Keratinocyte (primary cell): ENCODE measurements at regions not wholly inside any gene's neighbourhood (a gene's known extent, or its start where the extent isn't known, plus 50 kb on each side); places are given as distances from the start of the nearest gene placed in this dataset.

Experiments
- DNase-seq: peaks from one replicate; pipeline ENCODE4 v3.0.0-alpha.2; 2011; ENCODE audit warnings: low read depth, missing footprints, low spot score
- FAIRE-seq: peaks from 2 replicates; lab custom pipeline; 2011; peaks lifted over from hg19 to GRCh38; lab: Jason Lieb, UNC
- H2AFZ ChIP-seq: 2 replicates; pipeline ENCODE4 v1.6.0; 2012; ENCODE audit warnings: low read length, control low read depth, inconsistent platforms; ENCODE audit not compliant: control insufficient read depth
- H3K27ac ChIP-seq: 2 replicates; pipeline ENCODE4 v1.5.1; 2011; ENCODE audit warnings: low read length; ENCODE audit not compliant: control insufficient read depth, insufficient read depth
- H3K27me3 ChIP-seq: 3 replicates; pipeline ENCODE4 v1.6.0; 2011; ENCODE audit warnings: low read length; ENCODE audit not compliant: control insufficient read depth, insufficient read depth; ENCODE audit errors: extremely low read depth
- H3K36me3 ChIP-seq, 2 experiments: 2 replicates in 1 of 2; 3 replicates in 1 of 2; pipeline ENCODE4 v1.5.1; 2011; ENCODE audit warnings: low read length in 2 of 2, mild to moderate bottlenecking in 1 of 2; ENCODE audit not compliant: control insufficient read depth in 2 of 2, insufficient read depth in 2 of 2; ENCODE audit errors: extremely low read depth in 1 of 2
- H3K4me1 ChIP-seq: 3 replicates; pipeline ENCODE4 v1.5.1; 2011; ENCODE audit warnings: low read length; ENCODE audit not compliant: control insufficient read depth, insufficient read depth; ENCODE audit errors: extremely low read depth
- H3K4me2 ChIP-seq: 3 replicates; pipeline ENCODE4 v1.6.0; 2011; ENCODE audit warnings: low read depth, low read length; ENCODE audit not compliant: control insufficient read depth, insufficient read depth; ENCODE audit errors: extremely low read depth
- H3K4me3 ChIP-seq, 3 experiments: fragments of 200-600 bp in 1 of 3; sonication (generic) in 1 of 3; 2 replicates in 2 of 3; 3 replicates in 1 of 3; pipeline ENCODE4 v1.5.1; 2011 to 2016; ENCODE audit warnings: low read length in 3 of 3, mild to moderate bottlenecking in 3 of 3, control low read depth in 2 of 3, inconsistent platforms in 1 of 3, low read depth in 1 of 3, mixed read lengths in 1 of 3, mixed run types in 1 of 3, moderate library complexity in 1 of 3; ENCODE audit not compliant: control insufficient read depth in 2 of 3, insufficient read depth in 2 of 3; ENCODE audit errors: extremely low read depth in 1 of 3
- H3K79me2 ChIP-seq: 2 replicates; pipeline ENCODE4 v1.6.0; 2012; ENCODE audit warnings: low read length; ENCODE audit not compliant: control insufficient read depth, insufficient read depth
- H3K9ac ChIP-seq: 3 replicates; pipeline ENCODE4 v1.6.0; 2011; ENCODE audit warnings: low read length; ENCODE audit not compliant: control insufficient read depth, insufficient read depth; ENCODE audit errors: extremely low read depth
- H3K9me1 ChIP-seq: 3 replicates; pipeline ENCODE4 v1.6.0; 2011; ENCODE audit warnings: low read length; ENCODE audit not compliant: control insufficient read depth, insufficient read depth; ENCODE audit errors: extremely low read depth
- H3K9me3 ChIP-seq: 2 replicates; pipeline ENCODE4 v1.5.1; 2012; ENCODE audit warnings: low read depth, low read length; ENCODE audit not compliant: control insufficient read depth
- H4K20me1 ChIP-seq: 3 replicates; pipeline ENCODE4 v1.6.0; 2011; ENCODE audit warnings: low read length; ENCODE audit not compliant: control insufficient read depth, insufficient read depth; ENCODE audit errors: extremely low read depth
- EZH2 ChIP-seq: IDR thresholded peaks from one replicate; pipeline ENCODE4 v1.6.1; 2012; ENCODE audit warnings: inconsistent platforms, mild to moderate bottlenecking, low read length, moderate library complexity
- dilution Hi-C: fragments of 300-500 bp; cut with MboI; formaldehyde crosslinking; loops from one replicate; pipeline ENCODE4 v1.7.0; 2020; ENCODE audit warnings: low sequenced_read_pairs; ENCODE audit not compliant: extremely low pct_ligation_motif_present
- TF ChIP-seq, protein P1 (sequence below), 3 experiments: IDR thresholded peaks in 1 of 3; conservative IDR thresholded peaks in 1 of 3; optimal IDR thresholded peaks in 1 of 3; 2 replicates in 2 of 3; 3 replicates in 1 of 3; pipeline versions ENCODE3 to v1.5.1; 2011; ENCODE audit warnings: low read length in 3 of 3, mild to moderate bottlenecking in 3 of 3, moderate library complexity in 2 of 3, control low read depth in 1 of 3, inconsistent platforms in 1 of 3; ENCODE audit not compliant: insufficient read depth in 2 of 3; ENCODE audit errors: extremely low read depth in 1 of 3

GRCh38 chr4:145338568-145338967 is 143.1 kb upstream of the SMAD1 start:
- no peak overlapping the region for H2AFZ ChIP-seq
- dilution Hi-C loops: no loop called here
- no peak overlapping the region for H3K9ac ChIP-seq
- no peak overlapping the region for H3K4me3 ChIP-seq
- no peaks in the 10 kb centered on the region for H4K20me1 ChIP-seq
- no peaks in the 10 kb centered on the region for H3K9me1 ChIP-seq
- H3K4me1 ChIP-seq: no peaks in the 10 kb centered on the region
- no peak overlapping the region for H3K4me2 ChIP-seq
- no peak overlapping the region for H3K27ac ChIP-seq
- no peaks in the 10 kb centered on the region for H3K9me3 ChIP-seq
- H3K36me3 ChIP-seq: no peaks in the 10 kb centered on the region
- no peak for TF ChIP-seq EZH2
- TF ChIP-seq, protein P1, sequence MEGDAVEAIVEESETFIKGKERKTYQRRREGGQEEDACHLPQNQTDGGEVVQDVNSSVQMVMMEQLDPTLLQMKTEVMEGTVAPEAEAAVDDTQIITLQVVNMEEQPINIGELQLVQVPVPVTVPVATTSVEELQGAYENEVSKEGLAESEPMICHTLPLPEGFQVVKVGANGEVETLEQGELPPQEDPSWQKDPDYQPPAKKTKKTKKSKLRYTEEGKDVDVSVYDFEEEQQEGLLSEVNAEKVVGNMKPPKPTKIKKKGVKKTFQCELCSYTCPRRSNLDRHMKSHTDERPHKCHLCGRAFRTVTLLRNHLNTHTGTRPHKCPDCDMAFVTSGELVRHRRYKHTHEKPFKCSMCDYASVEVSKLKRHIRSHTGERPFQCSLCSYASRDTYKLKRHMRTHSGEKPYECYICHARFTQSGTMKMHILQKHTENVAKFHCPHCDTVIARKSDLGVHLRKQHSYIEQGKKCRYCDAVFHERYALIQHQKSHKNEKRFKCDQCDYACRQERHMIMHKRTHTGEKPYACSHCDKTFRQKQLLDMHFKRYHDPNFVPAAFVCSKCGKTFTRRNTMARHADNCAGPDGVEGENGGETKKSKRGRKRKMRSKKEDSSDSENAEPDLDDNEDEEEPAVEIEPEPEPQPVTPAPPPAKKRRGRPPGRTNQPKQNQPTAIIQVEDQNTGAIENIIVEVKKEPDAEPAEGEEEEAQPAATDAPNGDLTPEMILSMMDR (optimal IDR thresholded peaks at IDR 0.05 in 1 of 3, IDR thresholded peaks at IDR 0.05 in 1 of 3, conservative IDR thresholded peaks at IDR 0.05 in 1 of 3; ENCODE audit: extremely low read depth in 1 of 3, insufficient read depth in 2 of 3, low read length in 3 of 3): no peak
- H3K79me2 ChIP-seq: no peaks in the 10 kb centered on the region
- DNase-seq: no peak
- FAIRE-seq: no peak
- no peaks in the 10 kb centered on the region for H3K27me3 ChIP-seq

DNA sequence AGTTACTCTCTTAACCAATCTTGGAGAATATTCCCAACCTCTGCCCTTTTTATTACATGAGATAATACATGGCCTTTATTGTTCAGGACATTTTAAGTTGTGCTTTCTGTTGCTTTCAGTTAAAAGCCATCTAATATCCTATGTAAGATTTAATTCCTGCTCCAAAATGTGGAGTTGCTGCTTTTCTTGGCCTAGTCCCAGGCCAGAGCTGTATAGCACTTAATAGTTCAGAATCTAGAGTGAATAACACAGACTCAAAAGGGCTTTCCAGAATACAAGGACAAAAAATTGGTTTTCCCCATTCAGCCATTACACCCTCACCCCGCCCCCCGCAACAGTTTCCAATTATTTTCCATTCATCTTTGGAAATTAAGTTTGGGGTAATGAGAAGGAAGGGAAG is 144.3 kb upstream of the SMAD1 start:
- Histone ChIP-seq H2AFZ (no peak overlapping the region), H3K4me1 (no peaks in the 10 kb centered on the region), H3K36me3 (no peaks in the 10 kb centered on the region), H3K9me1 (no peaks in the 10 kb centered on the region), H3K9me3 (no peaks in the 10 kb centered on the region), H3K9ac (no peak overlapping the region), H3K79me2 (no peaks in the 10 kb centered on the region), H3K4me2 (no peak overlapping the region), H3K27me3 (no peaks in the 10 kb centered on the region), H4K20me1 (no peaks in the 10 kb centered on the region), H3K4me3 (no peak overlapping the region), H3K27ac (no peak overlapping the region)
- TF ChIP-seq EZH2: no peak
- TF ChIP-seq, protein P1 (optimal IDR thresholded peaks at IDR 0.05 in 1 of 3, IDR thresholded peaks at IDR 0.05 in 1 of 3, conservative IDR thresholded peaks at IDR 0.05 in 1 of 3; ENCODE audit: extremely low read depth in 1 of 3, insufficient read depth in 2 of 3, low read length in 3 of 3): no peak
- FAIRE-seq (no peak), DNase-seq (no peak)
- dilution Hi-C loops: no loop called here
